AG09309 (cell line): ENCODE measurements at regions not wholly inside any gene's neighbourhood (a gene's known extent, or its start where the extent isn't known, plus 50 kb on each side); places are given as distances from the start of the nearest gene placed in this dataset.

ENCODE experiments used
- DNase-seq: peaks from one replicate; pipeline ENCODE4 v3.0.0-alpha.2; 2010; ENCODE audit warnings: low read depth
- H3K4me3 ChIP-seq: 2 replicates; pipeline ENCODE4 v1.5.1; 2011; ENCODE audit warnings: mild to moderate bottlenecking, low read depth, low read length, moderate library complexity; ENCODE audit not compliant: control insufficient read depth
- TF ChIP-seq, protein P1 (sequence below): IDR thresholded peaks from 2 replicates; pipeline ENCODE4 v1.5.1; 2011; ENCODE audit warnings: mild to moderate bottlenecking, low read depth, low read length, inconsistent platforms; ENCODE audit not compliant: insufficient read depth, control insufficient read depth; ENCODE audit errors: missing control alignments

DNA sequence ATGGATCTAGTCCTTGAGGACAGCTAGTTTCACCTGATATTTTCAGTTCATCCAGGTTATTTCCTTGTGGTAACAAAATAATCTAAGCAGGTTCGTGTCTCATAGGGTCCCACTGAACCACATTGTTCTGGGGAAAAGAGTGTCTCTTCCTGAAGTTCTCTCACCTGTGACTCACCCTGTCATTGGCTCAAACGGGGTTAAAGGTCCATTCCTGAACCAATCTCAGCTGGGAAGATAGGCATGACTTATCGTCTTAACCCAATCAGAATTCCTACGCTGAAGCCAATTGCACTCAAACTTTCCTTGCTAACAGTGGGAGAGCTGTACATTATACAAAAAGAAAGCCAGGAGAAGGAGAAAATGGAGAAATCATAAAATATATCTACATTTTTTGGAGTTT lies 475.8 kb downstream of the TOX3 start:
- H3K4me3 ChIP-seq = no peak overlapping the region
- TF ChIP-seq, protein P1, sequence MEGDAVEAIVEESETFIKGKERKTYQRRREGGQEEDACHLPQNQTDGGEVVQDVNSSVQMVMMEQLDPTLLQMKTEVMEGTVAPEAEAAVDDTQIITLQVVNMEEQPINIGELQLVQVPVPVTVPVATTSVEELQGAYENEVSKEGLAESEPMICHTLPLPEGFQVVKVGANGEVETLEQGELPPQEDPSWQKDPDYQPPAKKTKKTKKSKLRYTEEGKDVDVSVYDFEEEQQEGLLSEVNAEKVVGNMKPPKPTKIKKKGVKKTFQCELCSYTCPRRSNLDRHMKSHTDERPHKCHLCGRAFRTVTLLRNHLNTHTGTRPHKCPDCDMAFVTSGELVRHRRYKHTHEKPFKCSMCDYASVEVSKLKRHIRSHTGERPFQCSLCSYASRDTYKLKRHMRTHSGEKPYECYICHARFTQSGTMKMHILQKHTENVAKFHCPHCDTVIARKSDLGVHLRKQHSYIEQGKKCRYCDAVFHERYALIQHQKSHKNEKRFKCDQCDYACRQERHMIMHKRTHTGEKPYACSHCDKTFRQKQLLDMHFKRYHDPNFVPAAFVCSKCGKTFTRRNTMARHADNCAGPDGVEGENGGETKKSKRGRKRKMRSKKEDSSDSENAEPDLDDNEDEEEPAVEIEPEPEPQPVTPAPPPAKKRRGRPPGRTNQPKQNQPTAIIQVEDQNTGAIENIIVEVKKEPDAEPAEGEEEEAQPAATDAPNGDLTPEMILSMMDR = no peak
- no peak for DNase-seq

DNA sequence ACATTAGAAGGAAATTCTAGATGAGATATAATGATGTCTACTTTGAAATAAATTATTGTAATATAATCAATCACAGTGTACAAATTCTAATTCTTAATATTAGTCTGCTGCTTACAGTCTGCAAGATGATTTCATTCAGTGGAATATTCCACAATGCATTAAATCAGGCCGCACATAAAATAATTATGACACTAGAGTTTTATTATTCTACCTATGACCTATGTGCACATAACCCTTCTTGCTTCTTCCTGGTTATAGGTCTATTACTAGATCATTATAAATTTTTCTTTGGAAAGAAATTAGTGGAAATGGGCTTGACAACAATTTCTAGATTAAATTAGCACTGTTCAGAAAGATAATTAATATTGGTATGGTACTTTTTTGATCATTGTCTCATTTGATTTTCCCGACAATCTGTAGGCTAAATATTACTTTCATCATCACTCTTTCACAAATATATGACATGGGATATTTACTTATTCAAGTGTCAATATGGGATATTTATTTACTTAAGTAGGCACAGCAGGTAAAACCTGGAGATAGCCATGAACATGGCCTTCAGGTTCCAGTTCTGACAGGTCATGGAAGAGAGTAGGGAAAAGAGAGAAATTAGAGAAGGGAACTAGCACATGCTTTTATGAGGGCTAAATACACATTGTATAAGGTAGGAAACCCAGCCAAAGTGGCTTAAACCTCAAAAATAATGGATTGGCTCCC lies 476.4 kb downstream of the TOX3 start:
- no peak for DNase-seq
- TF ChIP-seq, protein P1 = no peak
- no peak overlapping the region for H3K4me3 ChIP-seq

DNA sequence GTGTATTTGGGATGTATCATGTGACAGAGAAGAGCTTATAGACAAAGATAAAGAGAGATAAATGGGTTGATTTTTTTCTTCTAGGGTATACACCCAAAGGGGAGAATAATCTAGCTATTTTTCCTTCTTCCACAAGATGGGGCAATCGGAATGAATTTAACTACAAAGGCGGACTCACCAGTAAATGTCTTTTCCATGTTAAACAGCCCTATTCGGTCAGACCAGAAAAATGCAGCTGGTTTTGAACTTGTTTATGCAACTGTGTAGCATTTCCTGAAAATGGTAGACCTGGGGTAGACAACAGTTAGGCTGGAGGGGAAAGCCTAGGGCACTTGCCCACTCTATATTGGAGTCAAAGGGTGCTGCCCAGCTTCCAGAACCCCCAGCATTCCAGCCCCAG lies 477.1 kb downstream of the TOX3 start:
- no peak for DNase-seq
- TF ChIP-seq, protein P1 = no peak
- no peak overlapping the region for H3K4me3 ChIP-seq

DNA sequence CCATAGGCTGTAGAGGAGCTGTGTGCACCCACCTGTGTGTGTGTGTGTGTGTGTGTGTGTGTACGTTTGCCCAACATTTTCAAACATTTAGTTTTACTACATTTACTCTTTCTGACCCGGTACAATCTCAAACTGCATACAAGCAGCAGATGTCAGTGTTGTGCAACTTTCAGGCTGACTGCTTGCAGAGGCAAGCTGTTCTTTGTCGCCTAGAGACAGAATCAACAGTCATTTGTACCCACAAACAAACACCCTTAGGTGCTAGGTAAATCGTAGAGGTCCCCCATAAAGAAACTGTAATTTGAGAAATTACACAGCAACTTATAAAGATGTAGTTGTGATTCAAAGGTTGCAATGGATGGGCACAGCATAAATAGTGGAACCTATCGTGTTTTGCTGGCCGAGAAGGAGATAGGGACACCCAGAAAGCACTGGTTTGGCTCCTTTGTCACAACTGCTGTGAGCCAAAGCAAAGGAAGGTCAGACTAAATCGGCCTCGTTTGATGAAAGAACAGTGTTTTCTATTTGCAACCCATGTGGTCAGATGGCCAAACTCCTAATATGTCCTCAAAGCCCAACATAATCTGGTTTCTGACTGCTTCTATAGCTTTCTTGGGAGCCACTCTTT lies 478.4 kb downstream of the TOX3 start:
- DNase-seq = no peak
- no peak overlapping the region for H3K4me3 ChIP-seq
- TF ChIP-seq, protein P1 = no peak

DNA sequence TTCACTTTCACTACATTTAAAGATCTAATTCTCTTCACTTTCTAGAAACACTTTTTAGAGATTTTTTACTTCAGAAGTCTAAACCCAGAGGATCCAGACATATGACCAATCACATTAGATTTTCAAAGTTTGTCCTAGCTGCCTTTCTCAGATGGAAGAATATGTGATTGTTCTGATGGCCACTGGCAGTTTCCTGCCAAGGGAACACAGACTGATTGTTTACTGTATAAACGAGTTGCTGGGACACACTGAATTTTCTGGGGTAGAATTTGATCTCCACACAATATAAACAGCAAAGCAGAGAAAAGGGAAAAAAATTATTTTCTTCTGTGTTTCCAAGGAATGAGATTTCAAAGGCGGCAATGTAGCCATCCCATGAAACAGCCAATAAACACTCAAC lies 480.0 kb downstream of the TOX3 start:
- H3K4me3 ChIP-seq = no peak overlapping the region
- TF ChIP-seq, protein P1 = no peak
- DNase-seq = no peak

DNA sequence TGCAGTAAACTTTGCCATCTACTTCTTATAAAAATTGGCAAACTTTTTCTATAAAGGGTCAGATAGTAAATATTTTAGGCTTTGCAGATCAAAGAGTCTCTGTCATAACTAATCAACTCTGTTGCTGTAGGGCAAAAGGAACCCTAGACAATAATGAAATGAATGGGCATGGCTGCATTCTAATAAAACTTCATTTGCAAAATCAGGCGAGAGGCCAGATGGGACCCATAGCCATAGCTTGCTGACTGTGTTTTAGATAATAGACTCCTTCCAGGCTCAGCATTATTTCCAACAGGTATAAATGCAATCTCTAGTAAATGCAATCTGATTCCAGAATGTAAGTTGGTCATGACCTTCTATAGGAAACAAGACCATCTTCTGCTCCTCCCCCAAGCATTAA lies 490.7 kb downstream of the TOX3 start:
- TF ChIP-seq, protein P1 = no peak
- no peak overlapping the region for H3K4me3 ChIP-seq
- DNase-seq = no peak
